GM19372 (cell line): ENCODE measurements at regions not wholly inside any gene's neighbourhood (a gene's known extent, or its start where the extent isn't known, plus 50 kb on each side); places are given as distances from the start of the nearest gene placed in this dataset.
"Not testable (repeated sequence)": the region's sequence is repeated elsewhere in the genome, so short reads cannot be mapped to it uniquely, and the experiment has no call there.

Source experiments
- ATAC-seq: cut with Tn5 transposase; IDR thresholded peaks from one replicate; pipeline ENCODE4 v1.9.1; 2021; ENCODE audit warnings: mild to moderate bottlenecking, low read depth, moderate library complexity; ENCODE audit not compliant: unreplicated experiment

GRCh38 chr5:92328584-92329259 lies 945.6 kb upstream of the ARRDC3 start:
- ATAC-seq = no peak

DNA sequence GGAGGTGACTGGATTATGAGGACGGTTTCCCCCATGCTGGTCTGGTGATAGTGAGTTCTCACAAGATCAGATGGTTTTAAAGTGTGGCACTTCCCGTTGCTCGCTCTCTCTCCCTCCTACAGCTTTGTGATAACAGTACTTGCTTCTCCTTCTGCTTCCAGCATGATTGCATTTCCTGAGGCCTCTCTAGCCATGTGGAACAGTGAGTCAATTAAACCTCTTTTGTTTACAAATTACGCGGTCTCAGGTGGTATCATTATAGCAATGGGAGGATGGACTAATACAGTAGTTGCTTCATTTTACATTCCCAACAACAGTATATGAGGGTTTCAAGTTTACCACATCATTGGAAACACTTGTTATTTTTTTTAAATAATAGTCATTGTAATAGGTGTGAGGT lies 937.3 kb upstream of the ARRDC3 start:
- no peak for ATAC-seq

DNA sequence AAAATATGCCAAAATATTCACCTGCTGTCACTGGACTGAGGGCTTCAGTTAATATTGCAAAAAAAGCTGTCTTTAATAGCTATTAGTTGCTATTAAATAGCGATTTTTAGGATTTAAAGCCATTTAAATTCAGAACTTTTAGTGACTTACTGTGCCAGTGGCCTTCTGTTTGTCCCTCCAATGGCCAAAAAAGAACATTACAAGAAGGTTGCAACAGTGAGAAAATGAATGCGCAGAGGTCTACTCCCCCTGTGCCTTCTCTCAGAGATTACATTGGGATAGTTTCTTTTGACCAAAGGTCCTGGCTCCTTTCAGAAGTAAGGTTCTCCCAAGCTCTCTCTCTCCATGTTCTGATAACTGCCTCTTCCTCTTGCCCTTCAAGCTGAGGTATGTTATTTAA lies 930.3 kb upstream of the ARRDC3 start:
- no peak for ATAC-seq

DNA sequence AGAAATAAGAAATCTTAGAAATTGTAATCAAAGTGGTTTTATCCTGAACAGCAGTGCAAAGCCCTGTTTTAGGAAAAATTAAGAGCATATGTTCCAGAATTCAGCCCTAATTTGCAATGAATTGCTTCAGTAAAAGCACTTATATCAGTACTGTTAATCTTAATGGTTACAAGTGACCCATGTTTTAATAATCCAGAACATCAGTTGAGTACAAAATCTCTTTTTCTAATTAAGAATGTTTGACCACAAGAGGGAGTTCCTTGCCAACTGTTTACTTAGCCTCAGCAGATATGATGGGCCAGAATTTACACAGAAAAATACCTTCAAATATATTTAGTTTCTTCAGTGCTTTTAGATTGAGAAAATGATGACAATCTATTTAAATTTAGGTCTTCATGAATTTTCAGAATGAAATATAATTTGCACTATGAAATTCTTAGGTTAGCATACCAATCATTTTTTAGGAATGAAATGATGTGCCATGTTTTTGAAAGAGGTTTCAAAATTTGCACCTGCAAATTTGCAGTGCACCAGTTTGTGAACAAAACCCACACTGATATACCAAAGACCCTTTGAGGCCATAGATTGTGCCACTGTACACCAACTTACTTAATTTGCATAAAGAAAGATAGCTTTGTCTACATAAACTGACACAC lies 926.3 kb upstream of the ARRDC3 start:
- ATAC-seq = no peak

DNA sequence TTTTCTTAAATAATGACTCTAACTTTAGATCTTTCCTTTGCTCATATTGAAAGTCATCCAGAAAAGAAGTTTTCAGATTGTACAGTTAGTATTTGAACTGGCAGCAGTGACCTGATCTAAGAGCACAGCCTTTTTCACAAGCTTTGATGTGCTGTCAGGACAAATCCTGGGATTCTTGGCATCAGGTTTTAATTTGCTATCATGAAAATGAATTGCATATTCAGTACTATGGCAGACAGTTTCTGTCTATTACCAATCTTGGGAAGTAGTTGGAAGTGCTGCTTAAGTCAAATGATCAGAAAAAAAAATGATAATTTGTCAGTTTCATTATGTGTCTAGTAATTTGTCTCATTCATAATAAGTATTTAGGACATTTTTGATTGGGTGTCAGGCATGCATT lies 925.6 kb upstream of the ARRDC3 start:
- ATAC-seq = no peak

DNA sequence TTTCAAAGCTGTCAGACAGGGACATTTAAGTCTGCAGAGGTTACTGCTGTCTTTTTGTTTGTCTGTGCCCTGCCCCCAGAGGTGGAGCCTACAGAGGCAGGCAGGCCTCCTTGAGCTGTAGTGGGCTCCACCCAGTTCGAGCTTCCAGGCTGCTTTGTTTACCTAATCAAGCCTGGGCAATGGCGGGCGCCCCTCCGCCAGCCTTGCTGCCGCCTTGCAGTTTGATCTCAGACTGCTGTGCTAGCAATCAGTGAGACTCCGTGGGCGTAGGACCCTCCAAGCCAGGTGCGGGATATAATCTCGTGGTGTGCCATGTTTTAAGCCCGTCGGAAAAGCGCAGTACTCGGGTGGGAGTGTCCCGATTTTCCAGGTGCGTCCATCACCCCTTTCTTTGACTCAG lies 919.2 kb upstream of the ARRDC3 start:
- not testable (repeated sequence) for ATAC-seq

GRCh38 chr5:92283521-92283920 lies 900.4 kb upstream of the ARRDC3 start:
- ATAC-seq = no peak

DNA sequence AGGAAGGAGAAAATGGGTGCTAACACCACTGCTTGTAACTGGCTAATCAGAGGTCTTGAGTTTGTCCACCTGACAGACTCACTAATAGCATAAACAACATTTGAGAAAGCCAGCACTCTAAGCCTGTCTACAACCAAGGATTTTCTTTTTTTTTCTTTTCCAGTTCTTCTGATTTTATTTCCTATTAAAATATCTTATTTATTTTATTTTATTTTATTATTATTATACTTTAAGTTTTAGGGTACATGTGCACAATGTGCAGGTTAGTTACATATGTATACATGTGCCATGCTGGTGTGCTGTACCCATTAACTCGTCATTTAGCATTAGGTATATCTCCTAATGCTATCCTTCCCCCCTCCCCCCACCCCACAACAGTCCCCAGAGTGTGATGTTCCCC lies 888.6 kb upstream of the ARRDC3 start:
- not testable (repeated sequence) for ATAC-seq

- ATAC-seq = no peak
Measured at GRCh38 chr5:92268343-92268742, 885.2 kb upstream of the ARRDC3 start.

DNA sequence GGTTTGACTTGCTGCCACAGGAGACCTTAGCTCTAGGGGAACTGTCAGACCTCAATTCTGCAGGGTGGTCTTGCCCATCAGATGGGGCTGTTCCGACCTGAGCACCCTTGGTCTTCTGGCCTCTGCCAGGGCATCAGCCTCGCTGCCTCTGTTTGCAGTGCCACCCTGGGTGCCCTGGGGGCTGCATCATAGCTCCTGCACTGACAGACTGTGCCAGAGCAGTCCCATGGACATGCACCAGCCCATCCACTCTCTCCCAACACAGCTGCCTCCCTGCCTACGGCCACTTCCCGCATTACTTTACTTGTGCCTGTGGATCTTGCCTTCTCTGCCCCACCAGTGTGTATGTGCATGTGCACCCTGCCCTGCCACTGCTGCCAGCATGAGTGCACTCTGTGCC lies 884.7 kb upstream of the ARRDC3 start:
- ATAC-seq = no peak

GRCh38 chr5:92265804-92266203 lies 882.7 kb upstream of the ARRDC3 start:
- ATAC-seq = no peak

- not testable (repeated sequence) for ATAC-seq
Measured at GRCh38 chr5:92255605-92256004, 872.5 kb upstream of the ARRDC3 start.

GRCh38 chr5:92248518-92248917 lies 865.4 kb upstream of the ARRDC3 start:
- no peak for ATAC-seq

- ATAC-seq = no peak
Measured at GRCh38 chr5:92242170-92242569, 859.1 kb upstream of the ARRDC3 start.

DNA sequence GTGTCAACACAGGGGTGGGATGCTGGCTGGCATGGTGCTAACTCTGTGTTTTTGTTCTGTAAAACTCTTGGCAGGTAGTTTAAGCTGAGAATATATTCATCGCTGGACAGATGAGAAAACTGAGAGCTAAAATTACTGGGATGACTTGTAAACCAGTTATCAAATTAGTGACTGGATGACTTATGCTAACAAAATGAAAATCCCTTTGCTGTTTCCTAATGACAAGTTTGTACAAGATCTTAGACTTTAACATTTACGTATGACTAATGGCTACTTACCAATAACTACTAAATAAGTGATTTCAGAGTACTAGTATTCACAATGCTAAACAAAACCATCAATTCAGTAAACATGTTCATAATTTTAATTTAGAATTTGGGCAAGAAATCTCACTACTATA lies 854.8 kb upstream of the ARRDC3 start:
- no peak for ATAC-seq

DNA sequence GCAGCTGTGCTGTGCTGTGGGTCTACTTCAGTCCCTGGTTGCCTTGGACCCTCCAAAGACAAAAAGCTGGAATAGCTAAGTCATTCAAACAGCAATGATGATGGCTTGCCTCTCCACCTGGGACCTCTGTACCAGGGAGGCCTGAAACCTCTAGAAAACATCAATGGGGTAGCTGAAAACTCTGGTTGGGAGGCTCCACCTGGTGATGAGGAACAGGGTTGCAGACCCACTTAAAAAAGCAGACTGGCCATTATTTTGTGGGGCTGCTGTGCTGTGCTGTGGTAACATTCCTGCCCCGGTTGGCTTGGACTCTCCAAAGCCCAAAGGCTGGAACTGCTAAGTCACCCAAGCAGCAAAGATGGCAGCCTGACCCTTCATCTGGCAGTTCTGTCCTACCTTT lies 839.3 kb upstream of the ARRDC3 start:
- ATAC-seq = no peak

GRCh38 chr5:92216852-92217251 lies 833.7 kb upstream of the ARRDC3 start:
- ATAC-seq = not testable (repeated sequence)

DNA sequence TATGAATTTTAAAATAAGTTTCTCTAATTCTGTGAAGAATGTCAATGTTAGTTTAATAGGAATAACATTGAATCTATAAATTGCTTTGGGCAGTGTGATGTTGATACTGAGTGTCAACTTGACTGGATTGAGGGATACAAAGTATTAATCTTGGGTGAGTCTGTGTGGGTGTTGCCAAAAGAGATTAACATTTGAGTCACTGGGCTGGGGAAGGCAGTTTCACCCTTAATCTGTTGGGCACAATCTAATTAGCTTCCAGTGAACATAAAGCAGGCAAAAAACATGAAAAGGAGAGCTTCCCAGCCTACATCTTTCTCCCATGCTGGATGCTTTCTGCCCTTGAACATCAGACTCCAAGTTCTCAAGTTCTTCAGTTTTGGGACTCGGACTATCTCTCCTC lies 832.0 kb upstream of the ARRDC3 start:
- no peak for ATAC-seq

GRCh38 chr5:92208265-92208664 lies 825.1 kb upstream of the ARRDC3 start:
- no peak for ATAC-seq

DNA sequence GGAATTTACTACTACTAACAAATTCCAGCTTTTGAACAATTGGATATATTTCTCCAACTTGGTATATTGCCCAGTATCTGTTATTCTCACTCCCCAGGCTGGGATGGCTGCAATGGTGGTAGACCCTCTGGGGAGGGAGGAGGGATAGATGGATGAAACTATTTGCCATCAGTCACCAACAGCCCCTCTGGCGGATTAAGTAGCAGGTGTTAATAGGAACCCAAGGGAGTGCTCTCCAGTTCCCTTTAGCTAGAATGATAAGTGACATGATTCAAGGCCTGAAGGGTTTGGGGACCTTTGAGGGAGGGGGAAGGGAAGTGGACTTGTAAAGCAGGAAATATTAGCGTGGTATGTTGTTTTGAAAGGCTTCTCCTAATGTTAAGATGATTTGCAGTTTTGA lies 824.0 kb upstream of the ARRDC3 start:
- no peak for ATAC-seq

GRCh38 chr5:92206681-92207080 lies 823.6 kb upstream of the ARRDC3 start:
- ATAC-seq = no peak

- not testable (repeated sequence) for ATAC-seq
Measured at GRCh38 chr5:92199035-92199434, 815.9 kb upstream of the ARRDC3 start.
